ENCODE measurements at regions not wholly inside any gene's neighbourhood (a gene's known extent, or its start where the extent isn't known, plus 50 kb on each side); places are given as distances from the start of the nearest gene placed in this dataset.

DNA sequence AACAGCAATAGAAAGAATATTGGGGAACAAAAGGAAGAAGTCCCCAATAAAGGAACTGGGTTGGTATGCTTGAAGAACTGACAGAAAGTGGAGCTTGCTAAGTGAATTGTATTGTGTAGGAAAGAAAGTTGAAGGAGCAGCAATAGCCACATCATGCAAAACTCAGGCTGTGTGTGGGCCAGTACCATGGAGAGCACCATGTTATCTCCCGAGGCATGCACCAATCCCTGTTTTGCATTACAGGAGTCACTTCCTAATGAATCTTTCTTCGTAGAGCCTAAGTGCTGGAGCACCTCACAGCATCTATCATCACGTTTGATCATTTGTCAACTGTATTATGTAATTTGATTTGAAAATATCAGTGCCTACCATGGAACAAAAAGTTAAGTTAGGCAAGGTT lies 137.7 kb upstream of the NMUR2 start:
- 2 to 7% methylated on average over 3 of the region's 3 CpGs for WGBS, 2 donors
- no peak for ATAC-seq
- H3K27me3 ChIP-seq = peaks cover 0 to 11% (median 0%) of the 10 kb centered on the region in 7 donors
- TF ChIP-seq, protein P1, sequence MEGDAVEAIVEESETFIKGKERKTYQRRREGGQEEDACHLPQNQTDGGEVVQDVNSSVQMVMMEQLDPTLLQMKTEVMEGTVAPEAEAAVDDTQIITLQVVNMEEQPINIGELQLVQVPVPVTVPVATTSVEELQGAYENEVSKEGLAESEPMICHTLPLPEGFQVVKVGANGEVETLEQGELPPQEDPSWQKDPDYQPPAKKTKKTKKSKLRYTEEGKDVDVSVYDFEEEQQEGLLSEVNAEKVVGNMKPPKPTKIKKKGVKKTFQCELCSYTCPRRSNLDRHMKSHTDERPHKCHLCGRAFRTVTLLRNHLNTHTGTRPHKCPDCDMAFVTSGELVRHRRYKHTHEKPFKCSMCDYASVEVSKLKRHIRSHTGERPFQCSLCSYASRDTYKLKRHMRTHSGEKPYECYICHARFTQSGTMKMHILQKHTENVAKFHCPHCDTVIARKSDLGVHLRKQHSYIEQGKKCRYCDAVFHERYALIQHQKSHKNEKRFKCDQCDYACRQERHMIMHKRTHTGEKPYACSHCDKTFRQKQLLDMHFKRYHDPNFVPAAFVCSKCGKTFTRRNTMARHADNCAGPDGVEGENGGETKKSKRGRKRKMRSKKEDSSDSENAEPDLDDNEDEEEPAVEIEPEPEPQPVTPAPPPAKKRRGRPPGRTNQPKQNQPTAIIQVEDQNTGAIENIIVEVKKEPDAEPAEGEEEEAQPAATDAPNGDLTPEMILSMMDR (IDR thresholded peaks at IDR 0.05) = no peak
- intact Hi-C loops (cut with DNase I) = no loop called here
- H3K27ac ChIP-seq = no peak overlapping the region
- DNase-seq = no peak
- no peaks in the 10 kb centered on the region for H3K4me1 ChIP-seq
- H3K9me3 ChIP-seq = no peaks in the 10 kb centered on the region
- no peak overlapping the region for H3K4me3 ChIP-seq
- no peaks in the 10 kb centered on the region for H3K36me3 ChIP-seq

DNA sequence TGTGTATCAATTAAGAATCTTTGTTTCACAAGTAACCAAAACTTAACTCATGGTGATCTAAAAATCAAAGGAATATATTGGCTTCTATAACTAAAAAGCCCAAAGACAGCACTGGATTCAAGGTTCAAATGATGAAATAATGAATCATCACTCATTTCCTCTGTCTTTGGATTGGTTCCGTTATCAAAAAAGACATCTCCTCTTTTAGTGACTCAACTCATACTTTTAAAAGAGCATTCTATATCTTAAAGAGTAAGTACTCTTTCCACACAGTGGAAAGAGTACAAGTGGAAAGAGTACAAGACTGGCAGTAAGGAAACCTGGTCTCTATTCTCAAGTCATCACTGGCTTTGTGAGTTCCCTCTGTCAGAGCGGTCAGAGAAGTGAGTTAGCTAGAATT lies 141.4 kb upstream of the NMUR2 start:
- ATAC-seq (no peak), DNase-seq (no peak)
- TF ChIP-seq, protein P1 (IDR thresholded peaks at IDR 0.05) = no peak
- WGBS, 2 donors = 83 to 91% methylated on average over 2 of the region's 2 CpGs
- Histone ChIP-seq H3K9me3 (no peaks in the 10 kb centered on the region), H3K4me3 (no peak overlapping the region), H3K4me1 (no peaks in the 10 kb centered on the region), H3K36me3 (no peaks in the 10 kb centered on the region), H3K27me3 (peaks cover 0 to 10% (median 0%) of the 10 kb centered on the region in 7 donors), H3K27ac (no peak overlapping the region)
- intact Hi-C loops (cut with DNase I) = no loop called here

GRCh38 chr5:152547202-152547601 lies 142.1 kb upstream of the NMUR2 start:
- Histone ChIP-seq H3K4me1 (no peaks in the 10 kb centered on the region), H3K36me3 (no peaks in the 10 kb centered on the region), H3K9me3 (no peaks in the 10 kb centered on the region), H3K27ac (no peak overlapping the region), H3K27me3 (peaks cover 0 to 9% (median 0%) of the 10 kb centered on the region in 7 donors), H3K4me3 (no peak overlapping the region)
- ATAC-seq = no peak
- intact Hi-C loops (cut with DNase I) = no loop called here
- WGBS, 2 donors = 48 to 58% methylated on average over 5 of the region's 5 CpGs
- TF ChIP-seq, protein P1 (IDR thresholded peaks at IDR 0.05) = no peak
- no peak for DNase-seq

GRCh38 chr5:152549709-152550108 lies 144.6 kb upstream of the NMUR2 start:
- H3K36me3 ChIP-seq = no peaks in the 10 kb centered on the region
- no peaks in the 10 kb centered on the region for H3K9me3 ChIP-seq
- H3K27ac ChIP-seq = no peak overlapping the region
- H3K4me3 ChIP-seq = no peak overlapping the region
- intact Hi-C loops (cut with DNase I) = loop anchor here in 2 of 10 donors (10.0 kb wide), 2 partner anchors 595 to 935 kb away; no protein-coding TSS in a partner anchor
- H3K4me1 ChIP-seq = no peaks in the 10 kb centered on the region
- peaks cover 0 to 3% (median 0%) of the 10 kb centered on the region in 7 donors for H3K27me3 ChIP-seq
- TF ChIP-seq, protein P1 (IDR thresholded peaks at IDR 0.05) = no peak
- DNase-seq (no peak), ATAC-seq (no peak)
- 67 to 83% methylated on average over 2 of the region's 2 CpGs for WGBS, 2 donors

All from heart right ventricle (tissue), 16 donors.